Amniotic stem cell (primary cell): ENCODE measurements at regions not wholly inside any gene's neighbourhood (a gene's known extent, or its start where the extent isn't known, plus 50 kb on each side); places are given as distances from the start of the nearest gene placed in this dataset.

Experiments used
- DNase-seq: peaks from one replicate; lab custom pipeline; 2025; lab: John Stamatoyannopoulos, UW

GRCh38 chr12:85509081-85509856 is 229.2 kb downstream of the ALX1 start:
- no peak for DNase-seq

GRCh38 chr12:85509857-85510256 is 229.8 kb downstream of the ALX1 start:
- DNase-seq = no peak

GRCh38 chr12:85516039-85516438 is 236.0 kb downstream of the ALX1 start:
- DNase-seq = no peak

GRCh38 chr12:85516667-85517325 is 236.8 kb downstream of the ALX1 start:
- no peak for DNase-seq

- no peak for DNase-seq
Measured at GRCh38 chr12:85519163-85519562, 239.1 kb downstream of the ALX1 start.

GRCh38 chr12:85523197-85523596 is 243.2 kb downstream of the ALX1 start:
- no peak for DNase-seq

- no peak for DNase-seq
Measured at GRCh38 chr12:85527192-85527591, 247.2 kb downstream of the ALX1 start.

GRCh38 chr12:85529896-85530295 is 249.9 kb downstream of the ALX1 start:
- DNase-seq = no peak

GRCh38 chr12:85530456-85530855 is 250.4 kb downstream of the ALX1 start:
- DNase-seq = no peak

- DNase-seq = no peak
Measured at GRCh38 chr12:85531341-85531740, 251.3 kb downstream of the ALX1 start.

GRCh38 chr12:85549640-85550039 is 269.6 kb downstream of the ALX1 start:
- no peak for DNase-seq

- no peak for DNase-seq
Measured at GRCh38 chr12:85550924-85551323, 270.9 kb downstream of the ALX1 start.

GRCh38 chr12:85552461-85552860 is 272.4 kb downstream of the ALX1 start:
- DNase-seq = no peak

GRCh38 chr12:85557850-85558249 is 277.8 kb downstream of the ALX1 start:
- DNase-seq = no peak

- DNase-seq = no peak
Measured at GRCh38 chr12:85558684-85559083, 277.5 kb downstream of the RASSF9 start.

- DNase-seq = no peak
Measured at GRCh38 chr12:85559127-85559526, 277.1 kb downstream of the RASSF9 start.

- DNase-seq = no peak
Measured at GRCh38 chr12:85559536-85559935, 276.7 kb downstream of the RASSF9 start.

- DNase-seq = no peak
Measured at GRCh38 chr12:85562765-85563164, 273.4 kb downstream of the RASSF9 start.

GRCh38 chr12:85564786-85565185 is 271.4 kb downstream of the RASSF9 start:
- DNase-seq = no peak

GRCh38 chr12:85568395-85569103 is 267.7 kb downstream of the RASSF9 start:
- no peak for DNase-seq

GRCh38 chr12:85569261-85569660 is 266.9 kb downstream of the RASSF9 start:
- DNase-seq = no peak

- no peak for DNase-seq
Measured at GRCh38 chr12:85572956-85573355, 263.3 kb downstream of the RASSF9 start.

GRCh38 chr12:85573635-85574214 is 262.5 kb downstream of the RASSF9 start:
- no peak for DNase-seq
